GM21576 (cell line): ENCODE measurements at regions not wholly inside any gene's neighbourhood (a gene's known extent, or its start where the extent isn't known, plus 50 kb on each side); places are given as distances from the start of the nearest gene placed in this dataset.
"Not testable (repeated sequence)": the region's sequence is repeated elsewhere in the genome, so short reads cannot be mapped to it uniquely, and the experiment has no call there.

Source experiments
- ATAC-seq: cut with Tn5 transposase; IDR thresholded peaks from one replicate; pipeline ENCODE4 v1.9.1; 2021; ENCODE audit warnings: mild to moderate bottlenecking, moderate library complexity; ENCODE audit not compliant: unreplicated experiment

DNA sequence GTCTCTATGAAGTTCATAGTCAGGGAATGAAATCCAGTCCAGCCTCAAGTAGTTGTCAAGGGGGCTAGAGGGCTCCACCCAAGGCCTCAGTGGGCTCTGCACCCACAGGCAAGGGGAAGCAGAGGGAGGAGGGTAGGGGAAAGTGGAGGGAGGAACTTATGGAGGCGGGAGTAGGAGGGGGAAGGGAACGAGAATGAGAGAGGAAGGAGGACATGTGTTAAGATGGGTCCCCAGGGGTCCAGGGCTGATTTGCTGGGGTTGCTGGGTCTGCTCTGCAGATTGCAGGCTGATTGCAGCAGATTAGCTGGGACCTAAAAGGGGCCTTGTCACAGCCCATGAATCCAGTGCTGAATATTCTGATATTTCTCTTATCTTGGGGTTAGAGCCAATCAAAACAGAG lies 166.9 kb upstream of the IL12B start:
- ATAC-seq: no peak

GRCh38 chr5:159498630-159499029 lies 168.3 kb upstream of the IL12B start:
- ATAC-seq: no peak

DNA sequence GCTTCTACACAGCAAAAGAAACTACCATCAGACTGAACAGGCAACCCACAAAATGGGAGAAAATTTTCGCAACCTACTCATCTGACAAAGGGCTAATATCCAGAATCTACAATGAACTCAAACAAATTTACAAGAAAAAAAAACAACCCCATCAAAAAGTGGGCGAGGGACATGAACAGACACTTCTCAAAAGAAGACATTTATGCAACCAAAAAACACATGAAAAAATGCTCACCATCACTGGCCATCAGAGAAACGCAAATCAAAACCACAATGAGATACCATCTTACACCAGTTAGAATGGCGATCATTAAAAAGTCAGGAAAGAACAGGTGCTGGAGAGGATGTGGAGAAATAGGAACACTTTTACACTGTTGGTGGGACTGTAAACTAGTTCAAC lies 171.8 kb upstream of the IL12B start:
- ATAC-seq: not testable (repeated sequence)

DNA sequence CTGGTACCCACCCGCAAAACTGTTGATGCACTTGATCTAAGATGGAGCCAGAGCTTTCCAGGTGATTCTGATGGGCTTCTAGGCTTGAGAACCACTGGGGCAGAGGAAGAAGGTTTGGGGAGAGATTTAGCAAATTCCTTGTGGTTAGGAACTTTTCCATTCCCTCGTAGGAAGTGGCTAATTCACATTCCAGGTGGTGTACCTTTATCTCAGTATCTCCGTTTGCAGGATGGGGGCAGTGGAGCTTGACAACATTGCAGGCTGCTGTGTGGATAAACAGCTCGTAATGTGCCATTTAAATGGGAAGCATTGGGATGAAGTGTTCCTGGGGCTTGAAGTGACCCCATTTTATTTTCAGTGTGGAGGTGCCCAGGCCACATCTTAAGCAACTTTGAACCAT lies 172.9 kb upstream of the IL12B start:
- no peak for ATAC-seq

GRCh38 chr5:159504106-159504856 lies 174.0 kb upstream of the IL12B start:
- ATAC-seq: no peak

DNA sequence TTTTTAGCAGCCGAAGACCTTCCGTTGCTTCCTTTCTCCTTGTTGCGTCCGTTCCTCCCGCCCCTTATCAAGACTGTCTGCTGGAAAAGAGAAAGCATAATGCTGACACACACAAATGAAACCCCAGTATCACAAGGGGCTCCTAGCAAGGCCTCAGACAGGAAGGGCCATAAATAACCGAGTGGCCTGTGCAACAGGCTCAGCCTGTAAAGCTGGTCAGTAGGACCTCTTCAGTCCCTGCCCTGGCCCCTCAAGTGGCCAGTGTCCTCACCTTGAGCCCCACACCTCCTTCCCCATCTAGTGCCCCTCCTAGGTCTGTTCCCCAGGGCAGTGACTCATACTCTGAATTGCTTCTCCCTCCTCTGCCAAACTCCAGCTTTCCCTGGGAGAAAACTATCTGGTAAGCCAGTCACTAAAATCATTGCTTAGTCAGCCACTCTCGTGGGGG lies 174.6 kb upstream of the IL12B start:
- ATAC-seq: no peak

DNA sequence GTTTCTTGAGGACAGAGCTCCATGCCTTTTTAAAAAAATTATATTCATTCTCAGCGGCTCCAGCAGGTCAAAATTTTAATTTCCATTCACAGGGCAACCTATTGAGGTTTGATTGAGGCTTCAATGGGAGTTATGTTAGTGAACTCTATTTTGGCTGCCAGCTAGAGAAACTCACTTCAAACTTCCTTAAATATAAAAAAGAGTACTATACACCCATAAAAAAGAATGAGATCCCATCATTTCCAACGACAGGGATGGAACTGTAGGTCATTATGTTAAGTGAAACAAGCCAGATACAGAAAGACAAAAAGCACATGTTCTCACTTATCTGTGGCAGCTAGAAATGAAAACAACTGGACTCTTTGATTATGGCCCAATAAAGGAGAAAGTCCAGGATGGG lies 176.8 kb upstream of the IL12B start:
- ATAC-seq: no peak

DNA sequence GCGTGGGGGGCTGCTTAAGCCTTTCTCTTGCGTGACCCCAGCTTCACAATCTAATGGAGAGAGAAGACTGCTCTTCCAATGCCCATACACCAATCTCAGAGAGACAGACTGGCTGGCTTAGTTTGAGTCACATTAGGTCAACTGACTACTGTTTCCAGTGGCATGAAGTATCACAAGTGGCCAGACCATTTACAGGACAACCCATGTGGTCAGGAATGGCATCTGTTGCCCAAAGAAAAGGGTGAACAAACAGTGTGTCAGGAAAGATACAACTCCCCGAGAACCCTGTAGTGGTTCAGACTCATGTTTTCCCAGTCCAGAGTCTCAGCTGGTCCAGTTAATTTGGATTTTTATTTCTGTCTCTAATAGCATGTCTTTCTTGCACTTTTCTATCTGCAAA lies 177.4 kb upstream of the IL12B start:
- ATAC-seq: no peak

GRCh38 chr5:159508344-159508743 lies 178.1 kb upstream of the IL12B start:
- ATAC-seq: no peak

- ATAC-seq: no peak
Observed at GRCh38 chr5:159509002-159509660, 178.8 kb upstream of the IL12B start.

DNA sequence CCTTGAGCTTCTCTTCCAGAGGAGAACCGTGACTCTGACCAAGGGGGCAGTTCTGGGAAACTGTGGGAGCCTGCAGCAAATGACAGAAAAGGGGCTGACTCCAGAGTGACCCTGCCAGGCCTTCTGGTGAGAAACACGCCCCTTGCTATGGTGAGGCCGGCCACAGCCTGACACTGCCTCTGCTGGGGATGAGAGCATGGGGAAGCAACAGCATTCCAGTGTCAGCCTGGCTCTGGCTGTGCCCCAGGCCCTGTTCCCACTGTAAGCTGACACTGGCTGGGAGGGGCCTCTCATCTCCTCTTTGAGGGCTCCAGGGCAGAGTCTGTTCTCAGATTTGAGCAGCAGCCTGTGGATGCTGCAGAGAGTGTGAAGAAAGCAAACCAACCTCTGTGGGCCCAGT lies 180.0 kb upstream of the IL12B start:
- no peak for ATAC-seq

DNA sequence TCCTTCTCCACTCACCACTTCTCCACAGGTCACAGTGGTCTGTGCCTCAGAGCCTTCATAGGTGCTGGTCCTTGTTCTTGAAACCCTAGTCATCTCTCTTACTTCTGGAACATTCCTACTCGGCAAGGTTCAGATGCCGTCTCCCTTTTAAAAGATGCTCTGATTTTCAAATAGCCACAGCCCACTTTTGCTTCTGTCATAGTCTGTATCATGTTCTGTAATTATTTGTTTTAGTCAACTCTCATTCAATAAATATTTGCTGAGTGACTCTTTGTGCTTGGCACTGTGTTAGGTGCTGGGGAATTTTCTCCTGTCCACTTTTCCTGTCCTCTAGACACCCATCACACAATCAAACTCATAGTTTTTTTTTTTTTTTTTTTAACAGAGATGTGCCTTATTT lies 181.3 kb upstream of the IL12B start:
- ATAC-seq: no peak

GRCh38 chr5:159512064-159512463 lies 181.8 kb upstream of the IL12B start:
- ATAC-seq: no peak

GRCh38 chr5:159514229-159514810 lies 184.0 kb upstream of the IL12B start:
- ATAC-seq: no peak

DNA sequence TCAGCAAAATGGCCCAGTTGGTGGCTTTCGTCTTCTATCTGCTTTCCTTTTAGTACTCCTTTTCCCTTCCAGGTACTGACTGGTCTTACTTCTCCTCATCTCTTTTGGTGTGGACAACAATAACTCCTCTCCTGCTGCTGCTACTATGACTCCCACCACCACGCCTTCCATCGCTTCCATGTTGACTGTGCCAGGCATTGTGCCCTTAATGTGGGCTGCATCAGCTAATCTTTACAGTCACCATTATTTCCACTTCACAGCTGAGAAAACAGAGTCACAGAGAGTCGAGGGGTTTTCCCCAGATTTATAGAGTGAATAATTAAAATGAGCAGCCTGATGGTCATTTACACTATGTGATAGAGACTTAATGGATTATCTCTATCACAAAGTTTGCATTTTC lies 184.9 kb upstream of the IL12B start:
- no peak for ATAC-seq

GRCh38 chr5:159515909-159516415 lies 185.7 kb upstream of the IL12B start:
- peak; percentile 95 for ATAC-seq

GRCh38 chr5:159518371-159518770 lies 188.1 kb upstream of the IL12B start:
- ATAC-seq: no peak

GRCh38 chr5:159519365-159519764 lies 189.1 kb upstream of the IL12B start:
- ATAC-seq: no peak

- no peak for ATAC-seq
Observed at GRCh38 chr5:159522841-159523240, 192.6 kb upstream of the IL12B start.

GRCh38 chr5:159524279-159524678 lies 194.0 kb upstream of the IL12B start:
- not testable (repeated sequence) for ATAC-seq

- ATAC-seq: no peak
Observed at GRCh38 chr5:159525117-159525516, 194.8 kb upstream of the IL12B start.
